GM19328 (cell line): ENCODE measurements at regions not wholly inside any gene's neighbourhood (a gene's known extent, or its start where the extent isn't known, plus 50 kb on each side); places are given as distances from the start of the nearest gene placed in this dataset.
"Not testable (repeated sequence)": the region's sequence is repeated elsewhere in the genome, so short reads cannot be mapped to it uniquely, and the experiment has no call there.

Experiments
- ATAC-seq: cut with Tn5 transposase; IDR thresholded peaks from one replicate; pipeline ENCODE4 v1.9.1; 2021; ENCODE audit warnings: mild to moderate bottlenecking, moderate library complexity; ENCODE audit not compliant: unreplicated experiment

DNA sequence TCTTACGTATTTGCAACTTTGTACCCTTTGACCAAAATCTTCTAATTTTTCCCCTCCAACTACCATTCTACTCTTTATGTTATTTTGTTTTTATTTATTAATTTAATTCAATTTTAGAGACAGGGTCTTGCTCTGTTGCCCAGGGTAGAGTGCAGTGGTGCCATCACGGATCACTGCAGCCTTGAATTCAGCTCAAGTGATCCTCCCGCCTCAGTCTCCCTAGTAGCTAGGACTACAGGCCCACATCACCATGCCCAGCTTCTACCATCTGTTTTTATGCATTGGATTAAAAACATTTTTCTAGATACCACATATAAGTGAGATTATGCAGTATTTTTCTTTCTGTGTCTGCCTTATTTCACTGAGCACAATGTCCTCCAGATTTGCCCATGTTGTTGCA, 2912.5 kb downstream of the RPIA start:
- ATAC-seq = not testable (repeated sequence)

DNA sequence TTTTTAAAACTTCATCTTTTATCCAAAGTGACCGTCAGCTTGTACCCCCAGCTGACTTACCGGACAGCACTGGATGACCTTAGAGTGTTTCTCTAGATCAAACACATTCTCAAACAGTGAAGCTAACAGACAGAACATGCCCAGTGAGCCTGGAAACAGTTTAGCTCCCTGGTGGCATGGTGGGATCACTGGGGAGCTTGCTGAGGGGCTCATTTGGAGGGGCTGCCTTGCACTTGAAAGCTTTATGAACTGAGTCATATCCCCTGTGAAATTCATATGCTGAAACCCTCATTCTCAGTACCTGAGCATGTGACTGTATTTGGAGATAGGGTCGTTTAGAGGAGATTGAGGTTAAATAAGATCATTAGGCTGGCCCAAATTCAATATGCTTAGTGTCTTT, 2913.2 kb downstream of the RPIA start:
- not testable (repeated sequence) for ATAC-seq

GRCh38 chr2:91623739-91624138, 2932.3 kb downstream of the RPIA start:
- ATAC-seq = not testable (repeated sequence)

- not testable (repeated sequence) for ATAC-seq
Measured at GRCh38 chr2:91628471-91628870, 2937.0 kb downstream of the RPIA start.

DNA sequence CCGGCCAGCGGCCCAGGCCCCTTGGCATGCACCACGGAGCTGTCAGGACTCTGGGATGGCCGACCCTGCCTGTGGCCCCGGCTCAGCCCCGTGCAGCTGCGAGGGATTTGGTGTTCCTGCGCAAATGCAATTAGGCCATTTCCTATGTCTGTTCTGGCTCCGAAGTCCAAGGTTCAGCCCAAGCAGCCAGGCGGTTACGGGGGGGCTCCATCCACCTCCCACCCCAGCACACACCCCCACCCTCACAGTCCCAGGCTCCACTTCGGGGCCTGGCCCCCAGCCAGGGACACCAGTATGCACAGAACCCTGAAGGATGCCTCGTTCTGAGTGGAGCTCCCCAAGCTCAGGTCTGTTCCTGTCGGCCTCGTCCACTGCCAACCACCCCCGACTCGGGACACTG, 2965.7 kb downstream of the RPIA start:
- ATAC-seq = not testable (repeated sequence)

DNA sequence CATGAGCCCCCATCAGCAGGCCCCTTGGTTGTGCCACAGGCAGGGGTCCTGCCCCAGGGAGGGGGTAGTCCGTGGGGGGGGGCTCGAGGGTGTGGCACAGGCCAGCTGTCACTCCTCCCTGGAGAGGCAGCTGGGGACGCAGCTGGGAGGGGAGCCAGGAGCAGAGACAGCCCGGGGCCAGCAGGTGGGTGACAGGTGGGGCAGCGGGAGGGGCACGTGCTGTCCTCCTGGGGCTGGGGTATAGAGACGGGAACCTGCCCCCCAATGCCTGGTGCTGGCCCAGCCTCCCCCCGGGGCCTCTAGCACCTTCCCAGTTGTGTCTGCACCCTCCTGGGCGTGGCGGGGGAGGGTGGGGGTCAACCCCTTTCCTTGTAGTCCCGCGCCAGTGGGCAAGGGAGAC, 2966.9 kb downstream of the RPIA start:
- not testable (repeated sequence) for ATAC-seq

DNA sequence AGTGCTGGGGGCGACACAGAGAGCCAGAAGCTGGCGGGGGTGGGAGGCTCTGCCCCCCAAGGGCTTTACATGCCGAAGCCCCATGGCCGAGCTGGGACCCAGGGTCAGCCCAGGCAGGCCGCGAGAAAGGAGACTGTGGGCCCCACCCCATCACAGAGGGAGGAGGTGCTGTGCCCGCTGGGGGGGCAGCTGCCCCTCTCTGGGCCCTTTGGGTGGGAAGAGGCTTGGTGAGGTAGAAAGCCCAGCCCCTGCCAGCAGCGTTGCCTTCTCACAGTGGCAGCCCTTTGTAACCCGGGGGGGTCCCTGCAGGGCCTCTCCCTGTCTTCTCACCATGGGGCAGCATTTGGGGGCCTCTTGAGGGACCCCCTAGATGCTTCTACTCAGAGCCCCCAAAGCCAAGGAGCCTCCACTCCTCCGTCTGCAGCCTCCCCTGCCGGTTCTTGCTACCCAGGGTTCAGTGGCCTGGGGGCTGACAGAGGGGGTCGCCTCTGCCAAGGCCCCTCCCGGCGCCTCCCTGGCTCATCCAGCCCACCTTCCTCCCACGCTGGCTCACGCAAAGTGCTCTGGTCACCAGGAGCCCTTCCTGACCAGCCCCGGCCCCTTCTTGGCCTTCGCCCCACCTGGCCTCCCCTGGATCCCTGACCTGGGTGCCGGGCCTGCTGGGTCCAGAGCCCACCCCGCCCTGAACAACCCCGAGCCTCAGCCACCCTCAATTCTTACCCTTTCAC, 2967.9 kb downstream of the RPIA start:
- ATAC-seq = not testable (repeated sequence)

DNA sequence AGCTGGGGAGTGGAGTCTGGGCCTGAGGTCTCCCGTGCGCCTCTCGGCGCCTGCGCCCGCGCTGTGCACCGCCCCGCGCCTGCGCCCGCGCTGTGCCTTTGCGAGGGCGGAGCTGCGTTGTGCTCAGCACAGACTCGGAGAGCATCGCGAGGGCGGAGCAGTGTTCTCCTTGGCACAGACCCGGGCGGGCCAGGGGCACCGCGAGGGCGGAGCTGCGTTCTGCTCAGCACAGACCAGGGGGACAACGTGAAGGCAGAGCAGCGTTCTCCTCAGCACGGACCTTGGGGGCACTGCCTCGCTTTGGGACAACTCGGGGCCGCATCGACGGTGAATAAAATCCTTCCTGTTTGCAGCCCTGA, 2968.4 kb downstream of the RPIA start:
- ATAC-seq = peak; percentile 100

GRCh38 chr2:91667341-91667740, 2975.9 kb downstream of the RPIA start:
- ATAC-seq = not testable (repeated sequence)

GRCh38 chr2:91685541-91685940, 2994.1 kb downstream of the RPIA start:
- not testable (repeated sequence) for ATAC-seq

DNA sequence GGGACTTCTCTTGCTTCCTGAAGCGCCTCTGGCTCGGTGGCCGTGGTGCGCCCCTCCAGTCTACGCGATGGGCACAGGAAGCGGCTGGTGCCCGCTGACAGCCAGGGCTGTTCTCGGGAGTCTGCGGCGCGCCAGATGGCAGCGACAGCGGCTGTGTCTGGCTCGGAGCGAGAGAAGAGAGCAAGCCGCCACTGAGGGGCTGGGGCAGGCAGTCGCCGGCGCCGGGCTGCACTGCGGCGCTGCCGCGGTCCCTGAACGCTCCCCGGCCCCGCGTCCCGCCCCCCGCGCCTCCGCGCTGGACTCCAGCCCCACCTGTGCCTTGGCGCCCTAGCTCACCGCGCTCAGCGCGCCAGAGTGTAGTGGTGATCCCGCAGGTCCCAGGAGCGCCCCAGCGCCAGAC, 2994.6 kb downstream of the RPIA start:
- ATAC-seq = not testable (repeated sequence)
